ENCODE measurements at regions not wholly inside any gene's neighbourhood (a gene's known extent, or its start where the extent isn't known, plus 50 kb on each side); places are given as distances from the start of the nearest gene placed in this dataset.

- no peak for DNase-seq
Measured at GRCh38 chr9:119991797-119992196, 588.2 kb downstream of the CDK5RAP2 start.

- no peak for DNase-seq
Measured at GRCh38 chr9:119986713-119987112, 593.3 kb downstream of the CDK5RAP2 start.

GRCh38 chr9:119986205-119986604 lies 593.8 kb downstream of the CDK5RAP2 start:
- no peak for DNase-seq

- no peak for DNase-seq
Measured at GRCh38 chr9:119974026-119974425, 604.8 kb upstream of the BRINP1 start.

- DNase-seq: peak; percentile 5
Measured at GRCh38 chr9:119968836-119969707, 599.8 kb upstream of the BRINP1 start.

GRCh38 chr9:119967867-119968535 lies 598.8 kb upstream of the BRINP1 start:
- no peak for DNase-seq

- DNase-seq: no peak
Measured at GRCh38 chr9:119963798-119964372, 594.6 kb upstream of the BRINP1 start.

- no peak for DNase-seq
Measured at GRCh38 chr9:119963258-119963797, 594.1 kb upstream of the BRINP1 start.

GRCh38 chr9:119961774-119962424 lies 592.7 kb upstream of the BRINP1 start:
- no peak for DNase-seq

GRCh38 chr9:119959846-119960545 lies 590.8 kb upstream of the BRINP1 start:
- DNase-seq: no peak

GRCh38 chr9:119956111-119956510 lies 586.9 kb upstream of the BRINP1 start:
- DNase-seq: no peak

GRCh38 chr9:119955276-119955675 lies 586.0 kb upstream of the BRINP1 start:
- DNase-seq: no peak

- no peak for DNase-seq
Measured at GRCh38 chr9:119951591-119951990, 582.4 kb upstream of the BRINP1 start.

- DNase-seq: no peak
Measured at GRCh38 chr9:119951090-119951489, 581.9 kb upstream of the BRINP1 start.

GRCh38 chr9:119945686-119946085 lies 576.5 kb upstream of the BRINP1 start:
- no peak for DNase-seq

GRCh38 chr9:119941091-119941490 lies 571.9 kb upstream of the BRINP1 start:
- DNase-seq: no peak

GRCh38 chr9:119938871-119939270 lies 569.6 kb upstream of the BRINP1 start:
- no peak for DNase-seq

GRCh38 chr9:119934497-119934896 lies 565.3 kb upstream of the BRINP1 start:
- DNase-seq: no peak

- DNase-seq: no peak
Measured at GRCh38 chr9:119933191-119933590, 564.0 kb upstream of the BRINP1 start.

GRCh38 chr9:119924736-119925135 lies 555.5 kb upstream of the BRINP1 start:
- no peak for DNase-seq

GRCh38 chr9:119917175-119917574 lies 547.9 kb upstream of the BRINP1 start:
- no peak for DNase-seq

GRCh38 chr9:119907056-119907455 lies 537.8 kb upstream of the BRINP1 start:
- no peak for DNase-seq

All from activated effector memory CD4-positive, alpha-beta T cell treated with Interleukin-2 at 50 U/mL for 16 hours (primary cell).